Renal pelvis (tissue), 1 donor: ENCODE measurements at regions not wholly inside any gene's neighbourhood (a gene's known extent, or its start where the extent isn't known, plus 50 kb on each side); places are given as distances from the start of the nearest gene placed in this dataset.
"Not testable (repeated sequence)": the region's sequence is repeated elsewhere in the genome, so short reads cannot be mapped to it uniquely, and the experiment has no call there.

Source experiments
- DNase-seq: peaks from one replicate; pipeline ENCODE4 v3.0.0-alpha.2; 2013

DNA sequence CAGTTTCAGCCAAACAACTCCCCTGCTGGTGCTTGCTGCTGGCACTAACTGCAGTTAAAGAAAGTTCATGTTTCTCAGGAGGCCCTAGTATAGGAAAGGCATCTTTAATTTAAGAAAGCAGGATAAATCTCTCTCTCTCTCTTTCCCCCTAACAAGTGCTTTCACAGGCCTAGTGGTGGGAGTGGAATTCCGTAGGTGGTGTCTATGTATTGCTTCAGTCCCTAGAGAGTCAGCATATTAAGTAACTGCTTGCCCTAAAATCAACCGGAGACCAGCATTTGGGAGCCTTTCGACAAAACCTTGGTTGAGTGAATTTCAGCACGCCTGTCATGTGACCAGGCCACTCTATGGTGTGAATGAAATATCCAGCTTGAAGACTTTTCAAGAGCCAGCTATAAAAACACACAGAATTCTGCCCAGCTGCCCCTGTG is 169.2 kb upstream of the TGFBR2 start:
- peak; percentile 50 for DNase-seq

DNA sequence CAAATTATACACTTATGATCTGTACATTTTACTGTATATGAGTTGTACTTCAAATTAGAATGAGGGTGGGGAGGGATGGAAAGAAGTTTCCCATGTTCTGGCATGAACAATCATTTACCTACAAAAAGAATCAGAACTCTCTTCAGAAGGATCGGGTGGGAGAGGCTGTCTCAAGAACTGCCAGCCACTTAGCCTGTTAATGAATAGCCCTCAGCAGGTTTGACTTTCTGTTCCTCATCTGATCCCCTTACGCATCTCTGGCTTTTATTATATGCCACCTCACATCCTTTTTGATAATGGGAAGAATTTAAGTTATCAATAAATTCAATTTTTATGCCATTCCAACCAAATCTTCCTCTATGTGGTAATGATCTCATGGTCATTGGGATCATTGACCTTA is 168.3 kb upstream of the TGFBR2 start:
- DNase-seq: no peak

DNA sequence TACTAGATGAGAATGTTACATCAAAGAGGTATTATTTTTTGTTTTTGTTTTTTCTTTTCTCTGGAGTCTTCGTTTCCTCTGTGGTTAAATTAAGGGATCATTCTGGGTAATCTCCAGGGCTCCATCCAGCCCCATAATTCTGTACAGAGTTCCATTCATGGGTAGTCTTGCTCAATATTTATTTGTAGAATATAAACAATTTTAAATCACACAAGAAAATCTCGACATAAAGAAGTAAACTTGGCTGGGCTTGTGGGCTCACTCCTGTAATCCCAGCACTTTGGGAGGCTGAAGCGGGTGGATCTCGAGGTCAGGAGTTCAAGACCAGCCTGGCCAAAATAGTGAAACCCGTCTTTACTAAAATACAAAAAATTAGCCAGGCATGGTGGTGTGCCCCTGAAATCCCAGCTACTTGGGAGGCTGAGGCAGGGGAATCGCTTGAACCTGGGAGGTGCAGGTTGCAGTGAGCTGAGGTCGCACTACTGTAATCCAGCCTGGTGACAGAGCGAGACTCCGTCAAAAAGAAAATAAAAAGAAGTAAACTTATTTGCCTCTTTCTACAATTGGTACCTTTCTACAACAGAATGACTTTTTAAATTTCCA is 166.8 kb upstream of the TGFBR2 start:
- no peak for DNase-seq

DNA sequence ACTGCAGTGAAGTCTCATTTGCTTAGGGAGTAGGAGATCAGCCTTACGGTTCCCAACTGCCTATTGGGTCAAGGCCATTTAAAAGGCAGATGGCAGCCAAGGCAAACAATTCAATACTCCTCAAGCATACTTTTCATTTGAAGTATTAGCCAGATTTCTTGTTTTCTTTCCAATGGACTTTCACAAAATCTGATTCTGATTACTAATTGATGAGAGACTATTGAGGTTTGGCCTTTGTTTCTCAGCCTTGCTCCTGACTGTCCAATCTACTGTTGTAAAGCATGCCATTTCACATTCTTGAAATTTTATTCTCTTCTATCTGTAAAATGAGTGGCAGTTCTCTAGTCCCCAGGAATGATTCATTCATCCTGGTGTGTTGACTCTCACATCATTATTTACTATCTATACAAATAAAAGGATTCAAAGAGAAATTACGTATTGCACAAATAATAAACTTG is 166.2 kb upstream of the TGFBR2 start:
- DNase-seq: no peak

DNA sequence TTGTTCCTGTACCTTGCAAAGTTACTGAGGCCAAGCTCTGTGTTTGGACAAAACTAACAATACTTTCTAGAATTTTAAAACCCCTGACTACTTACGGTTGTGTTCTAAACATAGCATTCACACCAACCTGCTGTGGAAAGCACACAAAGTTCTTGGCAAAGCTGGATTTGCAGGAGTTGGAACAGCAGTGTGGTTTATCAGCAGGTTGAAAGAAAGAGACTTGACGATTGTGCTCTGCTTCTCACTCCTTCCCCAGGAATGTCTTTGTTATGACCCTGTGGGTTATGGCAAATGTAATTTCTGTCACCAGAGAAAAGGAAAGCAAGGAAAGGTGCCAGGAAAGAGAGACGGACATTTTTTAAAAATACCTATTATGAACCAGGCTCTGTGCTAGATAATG is 165.5 kb upstream of the TGFBR2 start:
- no peak for DNase-seq

DNA sequence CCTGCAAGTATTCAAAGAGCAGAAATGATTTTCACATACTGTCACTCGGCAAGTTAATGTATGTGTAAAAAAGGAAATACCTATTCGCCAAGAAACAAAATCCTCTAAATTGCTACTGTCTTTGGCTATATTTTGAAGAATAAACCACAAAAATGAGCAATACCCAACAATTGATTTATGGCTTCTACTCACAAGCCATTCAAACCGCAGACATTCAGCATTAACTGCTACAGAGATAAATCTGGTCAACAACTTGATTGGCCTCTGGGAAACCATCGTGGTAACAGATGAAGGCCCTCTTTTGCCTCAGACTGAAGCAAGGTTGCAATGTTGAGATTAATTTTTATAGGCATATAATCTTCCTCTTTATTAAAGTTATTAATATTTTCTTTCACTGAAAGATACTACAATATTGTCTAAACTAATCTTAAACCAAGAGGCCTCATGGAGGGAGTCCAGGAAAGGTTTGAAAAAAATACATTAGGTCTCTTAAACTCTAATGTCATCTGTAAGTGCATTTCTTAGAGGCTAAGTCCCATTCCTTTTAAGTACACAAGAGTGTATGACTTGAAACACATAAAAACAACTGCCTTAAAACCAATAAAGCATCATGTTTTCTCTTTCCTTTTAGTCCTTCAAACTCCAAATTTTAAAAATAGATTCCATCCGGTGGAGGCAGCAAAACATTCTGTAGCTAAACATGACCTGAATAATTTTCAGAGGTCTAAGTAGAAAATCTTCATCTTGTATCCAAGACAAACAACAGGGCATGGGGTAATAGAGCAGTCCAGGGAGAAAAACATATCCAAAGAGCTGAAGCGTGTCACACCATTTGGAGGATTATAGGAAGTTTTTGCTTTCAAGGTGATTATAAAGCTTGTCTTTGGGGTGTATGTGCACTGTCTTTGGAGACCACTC is 162.4 kb upstream of the TGFBR2 start:
- DNase-seq: no peak

DNA sequence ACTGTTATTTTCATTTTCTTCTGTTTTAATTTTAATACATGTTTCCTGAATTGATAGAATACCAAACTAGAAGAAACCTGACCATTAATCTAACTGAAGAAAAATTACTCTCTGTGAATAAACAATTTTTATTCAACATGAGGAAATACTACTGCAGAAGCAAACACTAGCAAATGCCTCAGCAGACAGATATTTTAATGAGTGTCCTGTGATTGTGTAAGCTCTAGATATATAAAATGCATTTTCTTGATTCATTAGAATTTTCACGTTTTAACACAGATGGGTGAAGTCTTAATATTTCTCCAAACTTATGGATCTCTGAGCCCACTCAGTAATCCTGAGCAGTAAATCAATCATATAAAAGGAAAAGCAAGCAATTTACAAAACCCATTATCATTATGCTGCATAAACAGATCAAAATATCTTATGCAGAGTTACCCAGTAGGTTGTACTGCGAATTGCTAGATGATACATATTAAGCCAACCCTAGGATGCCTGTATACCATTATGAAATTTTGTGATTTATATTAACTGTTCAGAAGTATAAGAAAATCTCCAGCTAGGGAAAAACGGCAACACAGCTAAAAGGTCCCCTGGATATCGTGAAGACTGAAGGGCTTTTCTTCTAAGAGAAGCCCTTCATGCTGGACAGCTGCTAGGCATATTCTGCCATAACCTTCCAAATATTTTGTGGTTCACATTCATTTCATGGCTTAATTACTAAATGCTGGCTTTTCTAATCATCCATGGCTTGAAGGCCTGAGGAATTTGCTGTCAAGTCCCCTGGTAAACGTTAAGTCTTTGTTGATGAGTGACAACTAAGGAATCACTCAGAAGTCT is 157.7 kb upstream of the TGFBR2 start:
- DNase-seq: no peak

DNA sequence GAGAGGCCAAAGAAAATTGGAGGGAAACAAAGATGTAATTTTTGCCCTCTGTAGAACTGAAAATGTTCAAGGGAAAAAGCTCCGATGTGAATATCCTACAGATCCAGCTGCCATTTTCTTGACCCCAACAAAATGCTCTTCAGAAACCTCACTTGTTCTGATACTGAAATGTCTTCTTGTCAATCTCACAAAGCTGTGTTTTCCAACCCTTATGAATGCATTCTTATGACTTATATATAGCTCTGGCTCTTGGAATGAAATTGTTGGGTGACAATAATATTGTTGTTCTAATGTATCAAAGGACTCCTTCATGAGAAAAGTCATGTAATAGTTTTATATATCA is 157.1 kb upstream of the TGFBR2 start:
- no peak for DNase-seq

DNA sequence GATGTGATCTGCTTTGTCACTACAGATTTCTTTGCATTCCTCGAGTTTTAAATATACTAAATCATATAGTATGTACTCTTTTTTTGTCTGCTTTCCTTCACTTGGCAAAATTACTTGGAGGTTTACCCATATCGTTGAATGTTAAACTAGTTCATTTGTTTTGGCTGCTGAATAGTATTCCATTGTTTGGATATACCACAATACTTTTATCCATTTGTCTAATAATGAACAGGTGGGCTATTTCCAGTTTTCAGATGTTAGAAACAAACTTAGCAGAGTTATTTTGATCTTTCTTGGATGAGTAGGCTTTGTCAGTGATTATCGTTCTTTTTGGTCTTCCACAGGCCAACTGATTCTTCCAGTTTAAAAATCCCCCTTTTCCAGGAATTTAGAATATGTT is 154.0 kb upstream of the TGFBR2 start:
- no peak for DNase-seq

DNA sequence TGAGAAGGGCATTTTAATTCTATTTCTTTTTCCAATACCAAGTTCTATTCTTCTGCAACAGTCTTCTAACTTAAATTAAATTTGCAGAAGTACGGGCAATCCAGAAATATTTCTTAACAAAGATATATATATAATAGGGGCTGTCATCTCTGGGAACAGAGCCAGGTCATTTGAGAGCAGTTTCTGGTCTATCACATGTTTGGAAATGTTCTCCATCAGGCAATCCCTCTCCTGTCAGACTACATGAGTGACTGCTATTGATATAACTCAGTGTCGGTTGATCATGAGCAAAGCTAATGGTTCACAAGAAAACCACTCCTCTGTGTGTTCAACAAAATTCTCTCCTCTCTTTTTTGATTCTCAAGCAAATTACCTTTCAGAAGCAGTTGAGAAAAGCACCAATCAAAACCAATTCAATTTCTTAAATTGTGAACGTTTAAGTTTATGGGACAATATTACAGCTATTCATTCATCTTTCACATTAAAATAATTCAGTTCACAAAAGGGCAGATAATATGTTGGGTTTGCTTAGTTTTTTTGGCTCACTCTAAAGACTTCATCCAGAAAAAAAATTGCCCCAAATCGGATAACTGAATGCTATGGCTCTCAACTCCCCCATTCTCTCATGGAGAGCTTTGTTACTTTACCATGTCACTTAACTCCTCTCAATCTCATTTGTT is 152.9 kb upstream of the TGFBR2 start:
- DNase-seq: no peak

DNA sequence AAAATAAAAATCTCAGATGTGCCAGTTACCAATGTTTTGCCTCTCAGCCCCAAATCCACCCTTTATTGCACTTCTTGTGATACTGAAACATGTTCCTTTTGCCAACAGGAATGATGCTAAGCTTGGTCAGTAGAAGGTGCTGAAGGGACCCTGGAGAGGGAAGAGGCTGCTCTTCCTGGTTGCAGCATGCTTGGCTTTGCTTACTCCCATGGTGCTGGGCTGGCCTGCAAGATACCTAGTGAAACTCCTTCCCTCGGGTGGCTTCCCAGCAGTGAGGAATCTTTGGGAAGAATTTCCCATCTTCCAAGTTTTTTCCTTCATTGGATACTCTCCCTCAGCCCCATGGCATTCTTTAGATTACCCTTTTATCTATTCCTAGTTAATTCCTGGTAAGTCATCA is 151.8 kb upstream of the TGFBR2 start:
- DNase-seq: no peak

DNA sequence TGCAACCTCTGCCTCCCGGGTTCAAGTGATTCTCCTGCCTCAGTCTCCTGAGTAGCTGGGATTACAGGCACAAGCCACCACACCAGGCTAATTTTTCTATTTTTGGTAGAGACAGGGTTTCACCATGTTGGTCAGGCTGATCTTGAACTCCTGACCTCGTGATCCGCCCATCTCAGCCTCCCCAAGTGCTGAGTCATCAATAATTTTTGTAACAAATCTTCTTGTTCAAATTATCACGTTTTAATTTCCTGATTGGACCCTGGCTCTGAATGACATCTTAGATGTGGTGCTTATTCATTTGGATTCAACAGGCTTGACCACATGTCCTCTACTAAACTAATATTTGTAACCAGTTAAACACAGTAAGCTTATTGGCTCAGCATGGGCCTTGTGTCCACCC is 151.3 kb upstream of the TGFBR2 start:
- not testable (repeated sequence) for DNase-seq

DNA sequence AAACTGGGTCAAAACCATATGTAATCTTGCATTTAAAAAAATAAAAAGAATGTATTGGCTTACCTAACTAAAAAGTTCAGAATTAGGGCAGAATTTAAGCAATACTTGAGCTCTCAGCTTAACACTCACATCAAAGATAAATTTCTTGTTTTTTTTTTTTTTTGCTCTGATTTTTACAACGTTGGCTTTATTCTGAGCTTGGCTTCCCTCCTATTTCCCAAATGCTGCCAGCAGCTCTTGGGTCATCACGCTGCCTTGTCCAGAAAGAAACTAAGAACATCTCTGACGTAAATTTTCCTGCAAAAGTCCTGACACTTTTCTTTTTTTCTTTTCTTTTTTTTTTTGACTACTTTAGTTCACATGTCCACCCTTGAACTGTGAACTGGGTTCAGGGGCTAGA is 150.6 kb upstream of the TGFBR2 start:
- no peak for DNase-seq

DNA sequence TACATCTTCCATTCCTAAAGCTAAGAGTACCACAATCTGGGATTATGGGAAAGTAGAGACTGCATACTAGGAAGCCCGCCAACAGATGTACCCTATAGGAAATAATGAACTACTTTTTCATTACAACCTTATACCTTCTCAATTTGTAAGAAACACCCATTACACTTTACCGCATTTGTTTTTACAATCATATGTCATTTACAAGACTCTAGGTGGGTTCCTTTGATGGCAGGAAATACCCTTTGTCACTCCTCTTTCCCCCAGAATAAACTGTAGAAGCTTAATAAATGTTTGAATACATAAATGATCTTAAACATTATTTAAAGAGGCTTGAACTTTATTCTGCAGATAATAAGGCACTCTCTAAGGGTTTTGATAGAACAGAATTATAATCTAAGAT is 150.1 kb upstream of the TGFBR2 start:
- DNase-seq: no peak

DNA sequence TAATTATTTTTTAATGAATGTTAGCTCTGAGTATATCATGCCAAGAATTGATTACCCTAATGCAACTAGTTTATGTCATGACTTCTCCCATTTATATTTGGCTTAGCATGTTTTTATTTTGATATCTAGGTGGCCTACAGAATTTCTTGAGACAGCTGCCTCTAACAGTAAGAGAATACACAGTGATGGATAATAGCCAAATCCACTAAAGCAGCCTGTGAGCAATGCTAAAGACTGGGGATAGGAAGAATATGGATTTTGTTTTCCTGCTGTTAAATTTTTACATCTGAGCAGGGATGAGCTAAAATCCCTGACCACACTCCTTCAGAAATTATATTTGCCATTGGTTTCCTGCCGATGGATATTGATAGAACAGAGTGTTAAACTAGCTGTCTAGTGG is 149.3 kb upstream of the TGFBR2 start:
- no peak for DNase-seq

DNA sequence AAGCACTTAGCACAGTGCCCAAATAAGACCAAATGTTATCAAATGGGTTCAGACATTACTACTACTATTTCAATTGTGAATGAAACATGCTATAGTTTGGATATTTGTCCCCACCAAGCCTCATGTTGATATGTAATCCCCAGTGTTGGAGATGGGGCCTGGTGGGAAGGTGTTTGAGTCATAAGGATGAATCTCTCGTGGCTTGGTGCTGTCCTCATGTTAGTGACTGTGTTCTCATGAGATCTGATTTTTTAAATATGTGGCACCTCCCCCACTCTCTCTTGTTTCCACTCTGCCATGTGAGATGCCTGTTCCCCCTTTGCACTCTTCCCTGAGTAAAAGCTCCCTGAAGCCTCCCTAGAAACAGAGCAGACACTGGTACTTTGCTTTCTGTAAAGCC is 148.7 kb upstream of the TGFBR2 start:
- DNase-seq: no peak

DNA sequence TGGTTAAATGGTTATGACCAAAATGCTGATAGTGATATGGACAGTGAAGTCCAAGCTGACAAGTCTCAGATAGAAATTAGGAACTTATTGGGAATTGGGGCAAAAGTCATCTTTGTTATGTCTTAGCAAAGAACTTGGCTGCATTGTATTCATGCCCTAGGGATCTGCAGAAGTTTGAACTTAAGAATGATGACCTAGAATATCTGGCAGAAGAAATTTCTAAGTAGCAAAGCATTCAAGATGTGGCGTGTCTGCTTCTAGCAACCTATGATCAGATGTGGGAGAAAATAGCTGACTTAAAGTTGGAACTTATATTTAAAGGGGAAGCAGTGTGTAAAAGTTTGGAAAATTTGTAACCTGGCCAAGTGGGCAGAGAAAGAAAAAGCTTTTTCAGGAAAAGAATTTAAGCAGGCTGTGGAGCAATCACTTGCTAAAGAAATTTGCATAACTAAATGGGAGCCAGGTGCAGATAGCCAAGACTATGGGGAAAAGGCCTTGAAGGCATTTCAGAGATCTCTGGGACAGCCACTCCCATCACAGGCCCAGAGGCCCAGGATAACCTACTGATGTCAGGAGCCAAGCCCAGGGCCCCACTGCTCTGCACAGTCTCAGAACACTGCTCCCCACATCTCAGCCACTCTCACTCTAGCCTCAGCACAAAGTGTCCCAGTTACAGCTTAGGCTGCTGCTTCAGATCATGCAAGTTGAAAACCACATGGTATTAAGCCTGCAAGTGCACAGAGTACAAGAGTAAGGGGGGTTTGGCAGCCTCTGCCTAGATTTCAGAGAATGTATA is 147.8 kb upstream of the TGFBR2 start:
- no peak for DNase-seq

DNA sequence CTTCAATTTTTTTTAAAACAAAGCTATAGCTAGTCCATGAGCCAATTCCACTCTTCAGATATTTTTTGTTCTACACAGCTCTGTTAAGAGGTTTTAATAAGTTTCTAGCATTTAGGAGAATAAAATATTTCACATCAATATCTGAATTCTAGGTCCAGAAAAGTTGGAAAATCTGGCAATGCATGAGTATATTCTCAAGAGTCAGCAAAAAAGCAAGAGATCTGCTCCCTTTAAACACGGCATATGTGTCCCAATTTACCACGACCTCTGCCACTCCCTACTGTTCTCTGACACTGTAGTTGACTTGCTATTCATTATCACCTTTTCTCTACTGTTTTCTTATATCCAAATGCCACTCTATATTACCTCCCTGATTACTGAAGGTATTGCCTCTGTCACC is 145.1 kb upstream of the TGFBR2 start:
- no peak for DNase-seq

DNA sequence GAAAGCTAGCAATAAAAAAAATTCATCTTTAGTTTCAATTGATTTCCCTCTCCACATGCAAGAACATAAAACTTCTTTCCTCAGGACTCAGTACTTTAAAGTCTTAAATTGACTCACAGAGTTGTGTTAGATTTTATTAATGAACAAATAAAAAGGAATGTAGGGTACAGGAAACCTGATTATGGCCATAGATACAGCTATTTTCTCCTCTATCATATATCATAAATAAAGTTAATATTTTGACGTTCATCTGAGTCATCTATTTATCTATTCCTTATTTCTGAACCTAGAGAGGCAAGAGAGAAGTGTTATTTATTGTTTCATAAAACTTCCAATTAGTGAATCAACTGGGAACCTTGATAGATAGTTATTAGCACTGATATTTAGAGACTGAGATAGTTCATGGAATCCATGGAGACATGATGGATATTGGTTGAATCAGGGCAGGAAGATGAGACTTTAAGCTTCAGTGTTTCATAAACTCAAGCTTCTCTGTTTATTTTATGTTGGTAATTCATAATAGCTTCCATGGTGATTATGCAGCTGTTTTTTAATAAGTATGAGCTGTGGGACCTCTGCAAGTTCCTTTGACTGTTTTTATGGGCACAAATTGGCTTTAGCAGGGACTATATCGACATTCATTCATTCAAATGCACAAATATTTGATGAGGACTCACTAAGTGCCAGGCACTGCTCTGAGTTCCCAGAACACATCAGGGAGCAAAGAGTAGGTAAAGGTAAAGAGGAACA is 143.5 kb upstream of the TGFBR2 start:
- no peak for DNase-seq

DNA sequence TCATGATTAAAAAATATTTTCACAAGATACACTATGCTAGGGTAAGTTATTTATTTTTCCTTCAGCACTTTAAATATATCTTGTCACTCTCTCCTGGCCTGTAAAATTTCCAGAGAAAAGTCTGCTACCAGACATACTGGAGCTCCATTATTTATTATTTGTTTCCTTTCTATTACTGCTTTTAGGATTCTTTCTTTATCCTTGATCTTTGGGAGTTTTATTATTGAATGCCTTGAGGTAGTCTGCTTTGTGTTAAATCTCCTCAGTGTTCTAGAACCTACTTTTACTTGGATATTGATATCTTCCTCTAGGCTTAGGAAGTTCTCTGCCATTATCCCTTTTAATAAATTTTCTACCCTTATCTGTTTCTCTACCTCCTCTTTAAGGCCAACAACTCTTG is 142.0 kb upstream of the TGFBR2 start:
- DNase-seq: no peak

DNA sequence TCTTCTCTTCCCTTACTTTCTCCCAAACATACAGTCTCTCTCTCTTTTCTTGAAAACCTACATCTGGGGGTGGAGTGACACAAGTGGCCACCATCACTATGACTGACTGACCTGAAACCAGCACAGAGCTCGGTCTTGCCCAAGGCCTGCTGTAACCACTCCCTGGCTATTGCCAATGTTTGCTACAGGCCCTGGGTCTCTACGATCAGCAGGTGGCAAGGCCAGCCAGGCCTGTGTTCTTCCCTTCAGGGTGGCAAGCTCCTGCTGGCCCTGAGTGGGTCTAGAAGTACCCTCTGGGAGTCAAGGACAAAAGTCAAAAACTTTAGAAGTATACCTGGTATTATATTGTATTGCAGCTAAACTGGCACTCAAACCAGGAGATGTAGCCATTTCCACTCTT is 140.9 kb upstream of the TGFBR2 start:
- no peak for DNase-seq
